ENCODE measurements at regions not wholly inside any gene's neighbourhood (a gene's known extent, or its start where the extent isn't known, plus 50 kb on each side); places are given as distances from the start of the nearest gene placed in this dataset.
"Not testable (repeated sequence)": the region's sequence is repeated elsewhere in the genome, so short reads cannot be mapped to it uniquely, and the experiment has no call there.

DNA sequence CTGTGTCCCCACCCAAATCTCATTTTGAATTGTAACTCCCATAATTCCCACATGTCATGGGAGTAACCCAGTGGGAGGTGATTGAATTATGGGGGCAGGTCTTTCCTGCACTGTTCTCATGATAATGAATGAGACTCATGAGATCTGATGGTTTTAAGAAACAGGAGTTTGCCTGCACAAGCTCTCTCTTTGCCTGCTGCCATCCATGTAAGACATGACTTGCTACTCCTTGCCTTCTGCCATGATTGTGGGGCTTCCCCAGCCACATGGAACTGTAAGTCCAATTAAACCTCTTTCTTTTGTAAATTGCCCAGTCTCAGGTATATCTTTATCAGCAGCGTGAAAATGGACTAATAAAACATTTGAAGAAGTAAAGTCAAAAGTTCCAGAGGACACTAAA, 126.8 kb upstream of the IGSF10 start:
- 0% methylated on average over 1 of the region's 1 CpG for WGBS (ENCODE audit: low lambda C conversion rate)
- FAIRE-seq; intact Hi-C loops (cut with micrococcal nuclease; ENCODE audit: unreplicated experiment): not testable (repeated sequence)

DNA sequence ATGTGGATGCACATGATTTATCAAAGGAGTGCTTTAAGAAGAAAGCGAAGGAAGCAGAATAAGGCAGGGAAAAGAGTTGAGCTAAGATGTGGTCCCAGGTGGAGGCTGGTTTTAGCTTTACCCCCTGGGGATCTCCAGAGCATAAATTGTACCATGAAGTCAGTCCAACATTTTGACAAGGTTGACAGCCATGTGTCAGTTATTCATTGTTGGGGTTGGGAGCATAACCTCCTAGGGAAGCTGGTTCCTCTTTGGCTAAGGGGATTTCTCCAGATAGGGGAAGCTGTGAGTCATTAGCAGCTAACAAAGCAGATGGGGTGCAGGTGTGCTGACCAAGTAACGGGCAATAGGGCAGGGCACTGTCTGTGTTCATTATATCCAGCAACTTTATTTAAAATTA, 123.7 kb upstream of the IGSF10 start:
- Histone ChIP-seq H4K20me1 (ENCODE audit: insufficient read depth, low read length) (no peaks in the 10 kb centered on the region), H3K4me1 (ENCODE audit: insufficient read depth, low read length) (no peaks in the 10 kb centered on the region), H3K9ac (ENCODE audit: insufficient read depth, low read depth, low read length) (no peak overlapping the region), H3K36me3 (replicated peaks in 1 of 2; ENCODE audit: control insufficient read depth in 1 of 2, insufficient read depth in 2 of 2, low read length in 2 of 2) (no peaks in the 10 kb centered on the region), H3K27me3 (ENCODE audit: control insufficient read depth in 1 of 2, insufficient read depth in 2 of 2, low read length in 2 of 2) (no peaks in the 10 kb centered on the region), H3K79me2 (ENCODE audit: insufficient read depth, low read length) (no peaks in the 10 kb centered on the region), H3K4me2 (ENCODE audit: low read depth, low read length) (no peak overlapping the region), H3K4me3 (replicated peaks in 1 of 3; ENCODE audit: insufficient read depth in 1 of 3, low read depth in 2 of 3, low read length in 3 of 3) (no peak overlapping the region), H2AFZ (ENCODE audit: low read length) (no peak overlapping the region), H3K27ac (ENCODE audit: extremely low read length, insufficient read depth, low read length) (no peak overlapping the region), H3K9me3 (ENCODE audit: low read length) (no peaks in the 10 kb centered on the region)
- ATAC-seq, result no peak
- POLR2A ChIA-PET, result no interaction called here
- in situ Hi-C loops (cut with HindIII; ENCODE audit: extremely low pct_ligation_motif_present, low pct_unique_long_range_greater_than_20kb), result no loop called here
- no peak for FAIRE-seq
- BruUV-seq (replicated peaks), result no TSS peak
- intact Hi-C loops (cut with micrococcal nuclease; ENCODE audit: unreplicated experiment), result no loop called here
- WGBS (ENCODE audit: low lambda C conversion rate), result 27% methylated on average over 2 of the region's 2 CpGs
- CTCF ChIA-PET (ENCODE audit: low intra/inter-chr PET ratio, low total read pairs), result no interaction called here
- no peak for DNase-seq (ENCODE audit: low spot score)
- TF ChIP-seq, protein P1, sequence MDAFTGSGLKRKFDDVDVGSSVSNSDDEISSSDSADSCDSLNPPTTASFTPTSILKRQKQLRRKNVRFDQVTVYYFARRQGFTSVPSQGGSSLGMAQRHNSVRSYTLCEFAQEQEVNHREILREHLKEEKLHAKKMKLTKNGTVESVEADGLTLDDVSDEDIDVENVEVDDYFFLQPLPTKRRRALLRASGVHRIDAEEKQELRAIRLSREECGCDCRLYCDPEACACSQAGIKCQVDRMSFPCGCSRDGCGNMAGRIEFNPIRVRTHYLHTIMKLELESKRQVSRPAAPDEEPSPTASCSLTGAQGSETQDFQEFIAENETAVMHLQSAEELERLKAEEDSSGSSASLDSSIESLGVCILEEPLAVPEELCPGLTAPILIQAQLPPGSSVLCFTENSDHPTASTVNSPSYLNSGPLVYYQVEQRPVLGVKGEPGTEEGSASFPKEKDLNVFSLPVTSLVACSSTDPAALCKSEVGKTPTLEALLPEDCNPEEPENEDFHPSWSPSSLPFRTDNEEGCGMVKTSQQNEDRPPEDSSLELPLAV (CRISPR knock-in tag; conservative IDR thresholded peaks at IDR 0.05; ENCODE audit: low read depth), result no peak
- TF ChIP-seq REXO4 (CRISPR knock-in tag; IDR thresholded peaks at IDR 0.05; ENCODE audit: borderline replicate concordance), result no peak
- no peak for TF ChIP-seq NR2F6 (IDR thresholded peaks at IDR 0.05)
- no peak for TF ChIP-seq NR2F6 (CRISPR knock-in tag; IDR thresholded peaks at IDR 0.05)
- TF ChIP-seq RNF2 (conservative IDR thresholded peaks at IDR 0.05; ENCODE audit: low read depth), result no peak
- no peak for TF ChIP-seq ZMYM4 (CRISPR knock-in tag; IDR thresholded peaks at IDR 0.05)
- no peak for TF ChIP-seq KLF15 (CRISPR knock-in tag; IDR thresholded peaks at IDR 0.05; ENCODE audit: borderline replicate concordance)
- no peak for TF ChIP-seq MIER2 (CRISPR knock-in tag; IDR thresholded peaks at IDR 0.05)
- TF ChIP-seq HNRNPLL (IDR thresholded peaks at IDR 0.05; ENCODE audit: low read depth, low read length, poor library complexity, severe bottlenecking), result no peak
- TF ChIP-seq, protein P2, sequence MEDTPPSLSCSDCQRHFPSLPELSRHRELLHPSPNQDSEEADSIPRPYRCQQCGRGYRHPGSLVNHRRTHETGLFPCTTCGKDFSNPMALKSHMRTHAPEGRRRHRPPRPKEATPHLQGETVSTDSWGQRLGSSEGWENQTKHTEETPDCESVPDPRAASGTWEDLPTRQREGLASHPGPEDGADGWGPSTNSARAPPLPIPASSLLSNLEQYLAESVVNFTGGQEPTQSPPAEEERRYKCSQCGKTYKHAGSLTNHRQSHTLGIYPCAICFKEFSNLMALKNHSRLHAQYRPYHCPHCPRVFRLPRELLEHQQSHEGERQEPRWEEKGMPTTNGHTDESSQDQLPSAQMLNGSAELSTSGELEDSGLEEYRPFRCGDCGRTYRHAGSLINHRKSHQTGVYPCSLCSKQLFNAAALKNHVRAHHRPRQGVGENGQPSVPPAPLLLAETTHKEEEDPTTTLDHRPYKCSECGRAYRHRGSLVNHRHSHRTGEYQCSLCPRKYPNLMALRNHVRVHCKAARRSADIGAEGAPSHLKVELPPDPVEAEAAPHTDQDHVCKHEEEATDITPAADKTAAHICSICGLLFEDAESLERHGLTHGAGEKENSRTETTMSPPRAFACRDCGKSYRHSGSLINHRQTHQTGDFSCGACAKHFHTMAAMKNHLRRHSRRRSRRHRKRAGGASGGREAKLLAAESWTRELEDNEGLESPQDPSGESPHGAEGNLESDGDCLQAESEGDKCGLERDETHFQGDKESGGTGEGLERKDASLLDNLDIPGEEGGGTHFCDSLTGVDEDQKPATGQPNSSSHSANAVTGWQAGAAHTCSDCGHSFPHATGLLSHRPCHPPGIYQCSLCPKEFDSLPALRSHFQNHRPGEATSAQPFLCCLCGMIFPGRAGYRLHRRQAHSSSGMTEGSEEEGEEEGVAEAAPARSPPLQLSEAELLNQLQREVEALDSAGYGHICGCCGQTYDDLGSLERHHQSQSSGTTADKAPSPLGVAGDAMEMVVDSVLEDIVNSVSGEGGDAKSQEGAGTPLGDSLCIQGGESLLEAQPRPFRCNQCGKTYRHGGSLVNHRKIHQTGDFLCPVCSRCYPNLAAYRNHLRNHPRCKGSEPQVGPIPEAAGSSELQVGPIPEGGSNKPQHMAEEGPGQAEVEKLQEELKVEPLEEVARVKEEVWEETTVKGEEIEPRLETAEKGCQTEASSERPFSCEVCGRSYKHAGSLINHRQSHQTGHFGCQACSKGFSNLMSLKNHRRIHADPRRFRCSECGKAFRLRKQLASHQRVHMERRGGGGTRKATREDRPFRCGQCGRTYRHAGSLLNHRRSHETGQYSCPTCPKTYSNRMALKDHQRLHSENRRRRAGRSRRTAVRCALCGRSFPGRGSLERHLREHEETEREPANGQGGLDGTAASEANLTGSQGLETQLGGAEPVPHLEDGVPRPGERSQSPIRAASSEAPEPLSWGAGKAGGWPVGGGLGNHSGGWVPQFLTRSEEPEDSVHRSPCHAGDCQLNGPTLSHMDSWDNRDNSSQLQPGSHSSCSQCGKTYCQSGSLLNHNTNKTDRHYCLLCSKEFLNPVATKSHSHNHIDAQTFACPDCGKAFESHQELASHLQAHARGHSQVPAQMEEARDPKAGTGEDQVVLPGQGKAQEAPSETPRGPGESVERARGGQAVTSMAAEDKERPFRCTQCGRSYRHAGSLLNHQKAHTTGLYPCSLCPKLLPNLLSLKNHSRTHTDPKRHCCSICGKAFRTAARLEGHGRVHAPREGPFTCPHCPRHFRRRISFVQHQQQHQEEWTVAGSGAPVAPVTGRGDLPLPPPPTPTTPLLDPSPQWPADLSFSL (CRISPR knock-in tag; IDR thresholded peaks at IDR 0.05), result no peak
- TF ChIP-seq KLF11 (CRISPR knock-in tag; IDR thresholded peaks at IDR 0.05), result no peak

More for the DNA sequence above, 126.8 kb upstream of the IGSF10 start:
- DNase-seq (ENCODE audit: low spot score); H2AFZ ChIP-seq (ENCODE audit: low read length); H3K9ac ChIP-seq (ENCODE audit: insufficient read depth, low read depth, low read length); H3K36me3 ChIP-seq (replicated peaks in 1 of 2; ENCODE audit: control insufficient read depth in 1 of 2, insufficient read depth in 2 of 2, low read length in 2 of 2); in situ Hi-C loops (cut with HindIII; ENCODE audit: extremely low pct_ligation_motif_present, low pct_unique_long_range_greater_than_20kb); H3K9me3 ChIP-seq (ENCODE audit: low read length); BruUV-seq (replicated peaks); CTCF ChIA-PET (ENCODE audit: low intra/inter-chr PET ratio, low total read pairs); H3K4me2 ChIP-seq (ENCODE audit: low read depth, low read length); H3K27me3 ChIP-seq (ENCODE audit: control insufficient read depth in 1 of 2, insufficient read depth in 2 of 2, low read length in 2 of 2); H3K27ac ChIP-seq (ENCODE audit: extremely low read length, insufficient read depth, low read length); H3K4me1 ChIP-seq (ENCODE audit: insufficient read depth, low read length); H3K4me3 ChIP-seq (replicated peaks in 1 of 3; ENCODE audit: insufficient read depth in 1 of 3, low read depth in 2 of 3, low read length in 3 of 3); H3K79me2 ChIP-seq (ENCODE audit: insufficient read depth, low read length); POLR2A ChIA-PET; ATAC-seq; H4K20me1 ChIP-seq (ENCODE audit: insufficient read depth, low read length): not testable (repeated sequence)
- TF ChIP-seq ZNF431 (CRISPR knock-in tag; IDR thresholded peaks at IDR 0.05; ENCODE audit: borderline replicate concordance, low read depth), result 0 out of 2 replicates have a peak, but pooled peaks have one; percentile 33

All from HepG2 (cell line).